GM23248 (cell line): ENCODE measurements at regions not wholly inside any gene's neighbourhood (a gene's known extent, or its start where the extent isn't known, plus 50 kb on each side); places are given as distances from the start of the nearest gene placed in this dataset.
"Not testable (repeated sequence)": the region's sequence is repeated elsewhere in the genome, so short reads cannot be mapped to it uniquely, and the experiment has no call there.

ENCODE experiments used
- DNase-seq: peaks from one replicate; pipeline ENCODE4 v3.0.0-alpha.2; 2015
- H2AFZ ChIP-seq: fragments of 200-600 bp; sonication (generic); 2 replicates; pipeline ENCODE4 v1.6.1; 2016; ENCODE audit warnings: antibody characterized with exemption
- H3F3A ChIP-seq: fragments of 200-600 bp; sonication (generic); 2 replicates; pipeline ENCODE4 v1.6.1; 2016; ENCODE audit warnings: mild to moderate bottlenecking, antibody characterized with exemption, mixed run types; ENCODE audit not compliant: insufficient read depth
- H3K27ac ChIP-seq: fragments of 200-600 bp; sonication (generic); 2 replicates; pipeline ENCODE4 v1.5.1; 2016; ENCODE audit warnings: mild to moderate bottlenecking
- H3K27me3 ChIP-seq: fragments of 200-600 bp; sonication (generic); replicated peaks from 2 replicates; pipeline ENCODE4 v1.6.1; 2016; ENCODE audit warnings: mild to moderate bottlenecking; ENCODE audit not compliant: insufficient read depth
- H3K36me3 ChIP-seq: fragments of 200-600 bp; sonication (generic); 2 replicates; pipeline ENCODE4 v1.6.1; 2016; ENCODE audit warnings: low read depth, mild to moderate bottlenecking
- H3K4me1 ChIP-seq: fragments of 200-600 bp; sonication (generic); 2 replicates; pipeline ENCODE4 v1.6.1; 2016; ENCODE audit warnings: mild to moderate bottlenecking; ENCODE audit not compliant: insufficient read depth
- H3K4me2 ChIP-seq: fragments of 200-600 bp; sonication (generic); one replicate; pipeline ENCODE4 v1.6.1; 2016; ENCODE audit warnings: mild to moderate bottlenecking; ENCODE audit not compliant: unreplicated experiment
- H3K4me3 ChIP-seq: fragments of 200-600 bp; sonication (generic); 2 replicates; pipeline ENCODE4 v1.5.1; 2016; ENCODE audit warnings: mild to moderate bottlenecking
- H3K79me2 ChIP-seq: fragments of 200-600 bp; sonication (generic); 2 replicates; pipeline ENCODE4 v1.6.1; 2016; ENCODE audit warnings: mild to moderate bottlenecking; ENCODE audit not compliant: insufficient read depth
- H3K9ac ChIP-seq: fragments of 200-600 bp; sonication (generic); 2 replicates; pipeline ENCODE4 v1.6.1; 2016; ENCODE audit warnings: mild to moderate bottlenecking
- H3K9me2 ChIP-seq: fragments of 200-600 bp; sonication (generic); 2 replicates; pipeline ENCODE4 v1.6.1; 2016; ENCODE audit warnings: mixed run types, mild to moderate bottlenecking, moderate library complexity; ENCODE audit not compliant: insufficient read depth
- H3K9me3 ChIP-seq: fragments of 200-600 bp; sonication (generic); one replicate; pipeline ENCODE4 v1.6.1; 2017; ENCODE audit warnings: low read depth
- H4K20me1 ChIP-seq: fragments of 200-600 bp; sonication (generic); 2 replicates; pipeline ENCODE4 v1.6.0; 2016; ENCODE audit not compliant: insufficient read depth
- EZH2 ChIP-seq: fragments of 200-600 bp; sonication (generic); IDR thresholded peaks from 2 replicates; pipeline ENCODE4 v1.6.1; 2018; ENCODE audit warnings: antibody characterized with exemption, mild to moderate bottlenecking; ENCODE audit not compliant: insufficient read depth, poor library complexity, severe bottlenecking
- EZH2phosphoT487 ChIP-seq: fragments of 200-600 bp; sonication (generic); IDR thresholded peaks from 2 replicates; pipeline ENCODE4 v1.6.1; 2018; ENCODE audit warnings: antibody characterized with exemption, moderate library complexity, mild to moderate bottlenecking, low read depth; ENCODE audit not compliant: insufficient read depth
- WGBS, 2 experiments: methylation state at CpG; one replicate each; pipeline ENCODE4 v1.1.6; 2015 to 2017; ENCODE audit warnings: low lambda C conversion rate in 2 of 2, low coverage in 1 of 2; ENCODE audit errors: missing lambda C conversion rate in 2 of 2; 5-methylcytosine and 5-hydroxymethylcytosine counted together
- in situ Hi-C: fragments of 300-500 bp; cut with MboI; formaldehyde crosslinking; loops from 2 replicates; pipeline ENCODE4 v1.15.0; 2020

DNA sequence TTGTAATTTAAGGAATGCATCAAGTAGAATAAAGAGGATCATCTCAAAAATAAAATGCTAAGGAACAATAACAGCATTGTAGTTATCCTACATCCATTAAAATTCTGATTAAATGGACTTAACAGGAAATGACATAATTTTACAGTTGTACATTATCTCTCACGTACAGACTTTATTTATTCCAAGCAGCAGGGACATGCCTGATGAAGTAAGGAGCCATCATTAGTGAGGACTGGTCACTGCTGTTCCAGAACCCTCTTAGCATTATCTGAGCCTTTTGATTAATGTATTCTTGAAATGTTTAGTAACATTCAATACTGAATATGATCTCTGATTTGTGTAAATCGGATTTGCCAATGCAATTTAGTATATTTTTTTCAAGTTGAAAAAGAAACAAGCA, 516.1 kb downstream of the DACH1 start:
- TF ChIP-seq EZH2phosphoT487 (no peak), EZH2 (no peak)
- H3K9me2 ChIP-seq: no peaks in the 10 kb centered on the region
- no peak overlapping the region for H2AFZ ChIP-seq
- H3K36me3 ChIP-seq: no peaks in the 10 kb centered on the region
- H4K20me1 ChIP-seq: no peaks in the 10 kb centered on the region
- no peak for DNase-seq
- no peak overlapping the region for H3K4me3 ChIP-seq
- WGBS, 2 experiments: 10 to 25% methylated on average over 2 of the region's 2 CpGs
- H3K4me1 ChIP-seq: no peaks in the 10 kb centered on the region
- no peaks in the 10 kb centered on the region for H3K9me3 ChIP-seq
- in situ Hi-C loops: no loop called here
- no peaks in the 10 kb centered on the region for H3K79me2 ChIP-seq
- no peaks in the 10 kb centered on the region for H3F3A ChIP-seq
- H3K27ac ChIP-seq: no peak overlapping the region
- no peak overlapping the region for H3K4me2 ChIP-seq
- no peak overlapping the region for H3K9ac ChIP-seq
- H3K27me3 ChIP-seq: no peaks in the 10 kb centered on the region

DNA sequence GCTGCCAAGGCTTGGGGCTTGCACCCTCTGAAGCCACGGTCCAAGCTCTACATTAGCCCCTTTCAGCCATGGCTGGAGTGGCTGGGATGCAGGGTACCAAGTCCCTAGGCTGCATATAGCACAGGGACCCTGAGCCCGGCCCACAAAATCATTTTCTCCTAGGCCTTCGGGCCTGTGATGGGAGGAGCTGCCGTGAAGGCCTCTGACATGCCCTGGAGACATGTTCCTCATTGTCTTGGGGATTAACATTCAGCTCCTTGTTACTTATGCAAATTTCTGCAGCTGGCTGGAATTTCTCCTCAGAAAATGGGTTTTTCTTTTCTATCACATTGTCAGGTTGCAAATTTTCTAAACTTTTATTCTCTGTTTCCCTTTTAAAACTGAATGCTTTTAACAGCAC, 521.1 kb downstream of the DACH1 start:
- H3F3A ChIP-seq, H3K79me2 ChIP-seq, H3K4me3 ChIP-seq, H2AFZ ChIP-seq, H3K27me3 ChIP-seq, H3K9ac ChIP-seq, H4K20me1 ChIP-seq, H3K27ac ChIP-seq, DNase-seq, H3K4me1 ChIP-seq, in situ Hi-C loops, H3K9me3 ChIP-seq, H3K36me3 ChIP-seq, H3K4me2 ChIP-seq, H3K9me2 ChIP-seq: not testable (repeated sequence)
- WGBS, 2 experiments: 4 to 5% methylated on average over 4 of the region's 4 CpGs

DNA sequence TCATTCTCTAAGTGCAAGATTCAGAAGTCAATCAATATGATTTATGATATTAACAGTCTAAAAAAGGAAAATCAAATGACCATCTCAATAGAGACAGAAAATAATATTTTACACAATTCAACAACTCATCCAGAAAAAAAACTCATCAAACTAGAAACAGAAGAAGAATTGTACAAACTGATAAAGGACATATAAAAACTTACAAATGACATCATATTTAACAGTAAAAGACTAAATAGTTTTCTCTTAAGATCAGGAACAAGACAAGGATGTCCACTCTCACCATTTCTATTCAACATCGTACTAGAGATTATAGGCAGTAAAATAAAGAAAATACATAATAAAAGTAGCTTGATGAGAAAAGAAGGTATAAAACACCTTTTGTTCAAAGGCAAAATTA, 527.3 kb downstream of the DACH1 start:
- WGBS, 2 experiments: 22 to 26% methylated on average over 1 of the region's 1 CpG
- Histone ChIP-seq H3K4me2 (no peak overlapping the region), H4K20me1 (no peaks in the 10 kb centered on the region), H3K4me1 (no peaks in the 10 kb centered on the region), H3K9me3 (no peaks in the 10 kb centered on the region), H3K27ac (no peak overlapping the region), H3K9ac (no peak overlapping the region), H3K79me2 (no peaks in the 10 kb centered on the region), H3F3A (no peaks in the 10 kb centered on the region), H3K4me3 (no peak overlapping the region), H3K9me2 (no peaks in the 10 kb centered on the region), H2AFZ (no peak overlapping the region), H3K27me3 (no peaks in the 10 kb centered on the region), H3K36me3 (no peaks in the 10 kb centered on the region)
- no peak for DNase-seq
- in situ Hi-C loops: no loop called here
- TF ChIP-seq EZH2phosphoT487: no peak
- TF ChIP-seq EZH2: no peak

DNA sequence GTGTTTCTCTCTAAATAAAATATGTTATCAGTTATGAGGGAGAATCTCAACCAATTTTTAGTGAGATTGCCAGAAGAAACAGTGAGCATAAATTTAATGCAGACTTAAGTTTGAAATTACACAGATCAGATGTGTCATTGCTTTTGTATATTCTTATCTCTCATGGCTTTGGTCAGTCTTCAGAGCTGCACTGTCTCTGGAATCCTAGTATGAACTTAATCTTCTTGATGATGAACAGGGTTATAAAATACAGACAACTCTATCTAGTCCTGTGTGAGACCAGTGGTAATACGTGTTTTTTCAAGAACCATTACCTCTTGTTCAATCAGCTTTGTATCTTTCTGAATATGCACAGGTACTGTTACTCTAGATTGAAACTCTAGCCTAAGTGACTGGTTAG, 528.0 kb downstream of the DACH1 start:
- in situ Hi-C loops: no loop called here
- H3K79me2 ChIP-seq: no peaks in the 10 kb centered on the region
- no peaks in the 10 kb centered on the region for H3K4me1 ChIP-seq
- H3K9me3 ChIP-seq: no peaks in the 10 kb centered on the region
- no peaks in the 10 kb centered on the region for H3K9me2 ChIP-seq
- H3F3A ChIP-seq: no peaks in the 10 kb centered on the region
- no peak overlapping the region for H2AFZ ChIP-seq
- WGBS, 2 experiments: 0 to 10% methylated on average over 1 of the region's 1 CpG
- no peak for DNase-seq
- no peaks in the 10 kb centered on the region for H4K20me1 ChIP-seq
- H3K9ac ChIP-seq: no peak overlapping the region
- TF ChIP-seq EZH2phosphoT487 (no peak), EZH2 (no peak)
- H3K36me3 ChIP-seq: no peaks in the 10 kb centered on the region
- no peaks in the 10 kb centered on the region for H3K27me3 ChIP-seq
- H3K27ac ChIP-seq: no peak overlapping the region
- H3K4me3 ChIP-seq: no peak overlapping the region
- H3K4me2 ChIP-seq: no peak overlapping the region

DNA sequence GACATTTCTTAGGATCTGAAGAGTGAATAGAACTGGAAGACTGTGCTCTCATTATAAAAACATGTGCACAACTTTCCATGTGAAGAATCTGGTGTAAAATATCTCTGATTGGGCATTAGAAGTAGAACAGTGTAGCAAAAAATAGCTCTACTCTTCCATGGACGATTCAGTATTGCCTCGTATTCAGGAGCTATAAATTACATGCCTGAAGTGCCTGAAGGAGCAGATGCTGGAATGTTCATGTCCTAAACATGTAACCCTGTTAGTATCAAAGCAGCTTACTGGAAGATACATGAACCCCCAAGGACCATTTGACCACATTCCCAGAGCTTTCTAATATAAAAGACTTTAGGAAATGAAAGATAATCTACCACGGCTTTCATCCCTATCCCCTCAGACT, 528.9 kb downstream of the DACH1 start:
- Histone ChIP-seq H4K20me1 (no peaks in the 10 kb centered on the region), H3K9me3 (no peaks in the 10 kb centered on the region), H2AFZ (no peak overlapping the region), H3K9me2 (no peaks in the 10 kb centered on the region), H3K9ac (no peak overlapping the region), H3K27me3 (no peaks in the 10 kb centered on the region), H3K4me3 (no peak overlapping the region), H3K36me3 (no peaks in the 10 kb centered on the region), H3F3A (no peaks in the 10 kb centered on the region), H3K4me1 (no peaks in the 10 kb centered on the region), H3K27ac (no peak overlapping the region), H3K4me2 (no peak overlapping the region), H3K79me2 (no peaks in the 10 kb centered on the region)
- 11% methylated on average over 3 of the region's 3 CpGs for WGBS, 2 experiments
- in situ Hi-C loops: no loop called here
- DNase-seq: no peak
- TF ChIP-seq EZH2: no peak
- TF ChIP-seq EZH2phosphoT487: no peak
